ENCODE measurements at regions not wholly inside any gene's neighbourhood (a gene's known extent, or its start where the extent isn't known, plus 50 kb on each side); places are given as distances from the start of the nearest gene placed in this dataset.

DNA sequence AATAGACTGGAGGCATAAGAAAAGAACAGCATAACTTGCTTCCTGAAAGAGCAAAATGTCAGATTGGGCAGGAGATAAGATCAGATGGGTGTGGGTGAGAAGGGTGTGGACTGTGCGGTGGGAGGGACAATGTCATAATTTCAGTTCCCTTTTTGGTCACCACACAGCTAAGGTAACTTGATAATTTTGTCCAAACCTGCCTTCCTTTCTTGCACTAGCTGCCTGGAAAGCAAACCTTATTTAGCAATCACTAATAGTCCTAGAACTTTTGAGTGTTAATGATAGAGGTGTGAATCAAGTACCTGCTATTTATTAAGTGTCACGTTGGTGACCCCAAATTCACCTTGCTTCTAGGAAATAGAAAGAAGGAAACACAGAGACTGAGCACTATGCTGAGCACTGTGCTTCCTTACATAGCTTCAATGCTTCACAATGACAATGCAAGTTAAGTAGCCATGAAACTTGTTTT, 72.4 kb upstream of the SP4 start (continued):
- TF ChIP-seq SMC3 (IDR thresholded peaks at IDR 0.05; ENCODE audit: borderline replicate concordance, low read length) (no peak; the same call in 1 of the 2 replicates), CBFB (IDR thresholded peaks at IDR 0.05; ENCODE audit: low read depth) (peak; percentile 71; the same call in 1 of the 2 replicates), POLR2AphosphoS2 (IDR thresholded peaks at IDR 0.05; ENCODE audit: low read depth, low read length) (no peak), EZH2 (IDR thresholded peaks at IDR 0.05; ENCODE audit: borderline replicate concordance, control insufficient read depth, low read depth, low read length) (no peak)

DNA sequence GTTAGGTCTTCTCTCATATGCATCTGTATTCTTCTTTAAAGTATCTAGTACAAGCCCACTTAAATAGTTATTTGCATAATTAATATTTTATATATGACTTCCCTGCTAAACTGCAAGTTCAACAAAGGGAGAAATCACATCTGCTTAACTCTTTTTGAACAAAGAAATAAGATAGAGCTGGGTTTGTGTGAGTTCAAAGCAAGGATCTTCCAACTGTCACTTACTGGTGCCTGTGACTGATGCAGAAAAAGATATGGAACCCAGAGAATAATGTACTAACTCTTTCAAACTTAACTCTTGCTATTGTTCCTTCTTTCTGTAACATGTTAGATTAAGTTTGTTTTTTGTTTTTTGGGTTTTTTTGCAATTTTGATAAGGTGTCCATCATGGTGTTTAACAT, 71.3 kb upstream of the SP4 start:
- BruUV-seq (replicated peaks) = no TSS peak
- TF ChIP-seq CTCF (IDR thresholded peaks at IDR 0.05 in 2 of 3, conservative IDR thresholded peaks at IDR 0.05 in 1 of 3; ENCODE audit: control insufficient read depth in 2 of 3, extremely low read depth in 1 of 3, insufficient read depth in 1 of 3, low read depth in 3 of 3, low read length in 3 of 3) (no peak), ATF3 (IDR thresholded peaks at IDR 0.05; ENCODE audit: borderline replicate concordance, extremely low read depth, low read depth, low read length) (no peak), NRF1 (conservative IDR thresholded peaks at IDR 0.05; ENCODE audit: low read depth, low read length) (no peak), PAX8 (IDR thresholded peaks at IDR 0.05) (no peak), CHD4 (IDR thresholded peaks at IDR 0.05) (no peak), POLR2AphosphoS2 (IDR thresholded peaks at IDR 0.05; ENCODE audit: low read depth, low read length) (no peak), PRDM15 (CRISPR knock-in tag; IDR thresholded peaks at IDR 0.05) (no peak), SPI1 (IDR thresholded peaks at IDR 0.05; ENCODE audit: borderline replicate concordance, insufficient read depth, low read depth, low read length) (no peak), NR2F1 (conservative IDR thresholded peaks at IDR 0.05) (no peak)
- TF ChIP-seq, protein P1, sequence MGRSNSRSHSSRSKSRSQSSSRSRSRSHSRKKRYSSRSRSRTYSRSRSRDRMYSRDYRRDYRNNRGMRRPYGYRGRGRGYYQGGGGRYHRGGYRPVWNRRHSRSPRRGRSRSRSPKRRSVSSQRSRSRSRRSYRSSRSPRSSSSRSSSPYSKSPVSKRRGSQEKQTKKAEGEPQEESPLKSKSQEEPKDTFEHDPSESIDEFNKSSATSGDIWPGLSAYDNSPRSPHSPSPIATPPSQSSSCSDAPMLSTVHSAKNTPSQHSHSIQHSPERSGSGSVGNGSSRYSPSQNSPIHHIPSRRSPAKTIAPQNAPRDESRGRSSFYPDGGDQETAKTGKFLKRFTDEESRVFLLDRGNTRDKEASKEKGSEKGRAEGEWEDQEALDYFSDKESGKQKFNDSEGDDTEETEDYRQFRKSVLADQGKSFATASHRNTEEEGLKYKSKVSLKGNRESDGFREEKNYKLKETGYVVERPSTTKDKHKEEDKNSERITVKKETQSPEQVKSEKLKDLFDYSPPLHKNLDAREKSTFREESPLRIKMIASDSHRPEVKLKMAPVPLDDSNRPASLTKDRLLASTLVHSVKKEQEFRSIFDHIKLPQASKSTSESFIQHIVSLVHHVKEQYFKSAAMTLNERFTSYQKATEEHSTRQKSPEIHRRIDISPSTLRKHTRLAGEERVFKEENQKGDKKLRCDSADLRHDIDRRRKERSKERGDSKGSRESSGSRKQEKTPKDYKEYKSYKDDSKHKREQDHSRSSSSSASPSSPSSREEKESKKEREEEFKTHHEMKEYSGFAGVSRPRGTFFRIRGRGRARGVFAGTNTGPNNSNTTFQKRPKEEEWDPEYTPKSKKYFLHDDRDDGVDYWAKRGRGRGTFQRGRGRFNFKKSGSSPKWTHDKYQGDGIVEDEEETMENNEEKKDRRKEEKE (IDR thresholded peaks at IDR 0.05) = no peak

More for the DNA sequence above, 71.3 kb upstream of the SP4 start:
- no peak for ATAC-seq
- peaks cover 50% of the 10 kb centered on the region for H3K4me1 ChIP-seq (ENCODE audit: control insufficient read depth, insufficient read depth, low read length)
- H3K4me2 ChIP-seq (ENCODE audit: control insufficient read depth, insufficient read depth) = no peak overlapping the region
- H2AFZ ChIP-seq (ENCODE audit: control insufficient read depth, low read depth, low read length) = no peak overlapping the region
- in situ Hi-C loops (cut with MboI) = loop anchor here (10.0 to 25.0 kb wide), 2 partner anchors 588 to 1119 kb away; partner anchors contain the start of gene CDCA7L
- H3K27me3 ChIP-seq (replicated peaks in 1 of 2; ENCODE audit: control insufficient read depth in 2 of 2, insufficient read depth in 2 of 2, low read length in 1 of 2) = no peaks in the 10 kb centered on the region
- H3K4me3 ChIP-seq = no peak overlapping the region
- SMC1A ChIA-PET (ENCODE audit: uncharacterized antibody, unreplicated experiment) = interaction anchor here (0.9 to 4.6 kb wide), 9 partner anchors 10 to 95 kb away, joined by 3 to 40 read pairs (median 7); partner anchors contain the start of gene SP4
- H3K9ac ChIP-seq (ENCODE audit: control insufficient read depth, insufficient read depth, low read length) = no peak overlapping the region
- no peaks in the 10 kb centered on the region for H3K36me3 ChIP-seq (ENCODE audit: control insufficient read depth in 2 of 2, insufficient read depth in 2 of 2, low read length in 1 of 2)
- no peaks in the 10 kb centered on the region for H3K79me2 ChIP-seq (ENCODE audit: control insufficient read depth, insufficient read depth, low read length)
- RAD21 ChIA-PET (ENCODE audit: unreplicated experiment) = interaction anchor here (0.7 to 3.2 kb wide), 9 partner anchors 10 to 255 kb away, joined by 3 to 16 read pairs (median 4); partner anchors contain the start of gene SP4
- peaks cover 2% of the 10 kb centered on the region; the same call in 2 of the 3 replicates for H3K9me3 ChIP-seq (replicated peaks; ENCODE audit: control insufficient read depth, insufficient read depth, low read length)
- FAIRE-seq = no peak
- peak overlapping the region; percentile 84; the same call in 1 of the 2 replicates for H3K27ac ChIP-seq (ENCODE audit: control insufficient read depth, insufficient read depth)
- H4K20me1 ChIP-seq (ENCODE audit: control insufficient read depth, insufficient read depth) = no peaks in the 10 kb centered on the region
- intact Hi-C loops (cut with micrococcal nuclease; ENCODE audit: unreplicated experiment) = loop anchor here (10.0 kb wide), 1 partner anchor 588 kb away; the partner anchor contains the start of gene CDCA7L
- DNase-seq (ENCODE audit: low read depth, low spot score) = no peak
- CTCF ChIA-PET = interaction anchor here (1.5 to 2.0 kb wide), 4 partner anchors 10 to 94 kb away, joined by 4 to 8 read pairs (median 4); no protein-coding TSS in a partner anchor
- POLR2A ChIA-PET = no interaction called here
